ENCODE measurements at regions not wholly inside any gene's neighbourhood (a gene's known extent, or its start where the extent isn't known, plus 50 kb on each side); places are given as distances from the start of the nearest gene placed in this dataset.

GRCh38 chr11:70669281-70669680 lies 271.0 kb downstream of the CTTN start (continued):
- TF ChIP-seq ZBTB9 (CRISPR knock-in tag; IDR thresholded peaks at IDR 0.05), result no peak
- TF ChIP-seq E2F1 (CRISPR knock-in tag; IDR thresholded peaks at IDR 0.05), result no peak
- TF ChIP-seq ZNF707 (CRISPR knock-in tag; conservative IDR thresholded peaks at IDR 0.05), result no peak
- no peak for TF ChIP-seq DDX20 (tag; IDR thresholded peaks at IDR 0.05; ENCODE audit: low read depth)
- no peak for TF ChIP-seq TCF3 (CRISPR knock-in tag; IDR thresholded peaks at IDR 0.05)
- no peak for TF ChIP-seq ID3 (CRISPR knock-in tag; IDR thresholded peaks at IDR 0.05)
- no peak for TF ChIP-seq ID3 (tag; IDR thresholded peaks at IDR 0.05)
- TF ChIP-seq ZNF232 (CRISPR knock-in tag; IDR thresholded peaks at IDR 0.05), result no peak
- no peak for TF ChIP-seq GMEB1 (CRISPR knock-in tag; IDR thresholded peaks at IDR 0.05)
- TF ChIP-seq ZNF431 (CRISPR knock-in tag; IDR thresholded peaks at IDR 0.05), result no peak
- TF ChIP-seq ZNF197 (CRISPR knock-in tag; IDR thresholded peaks at IDR 0.05; ENCODE audit: low read depth), result no peak
- no peak for TF ChIP-seq KLF16 (IDR thresholded peaks at IDR 0.05)

Data from K562 (cell line).